IMR-90 (cell line): ENCODE measurements at regions not wholly inside any gene's neighbourhood (a gene's known extent, or its start where the extent isn't known, plus 50 kb on each side); places are given as distances from the start of the nearest gene placed in this dataset.

Experiments
- ATAC-seq: fragments of 200-7000 bp; cut with Tn5 transposase; 2 replicates; pipeline ENCODE4 v1.9.1; 2020; ENCODE audit warnings: low read depth, mild to moderate bottlenecking, moderate library complexity
- BruUV-seq: library from RNA; stranded (reverse); fragments of 400-500 nt; replicated peaks from 2 replicates; lab custom pipeline; 2021; lab: Mats Ljungman, UMichigan
- CTCF ChIA-PET: fragments of 300-600 bp; formaldehyde crosslinking; extraction: SDS; loops from one replicate; lab custom pipeline; 2021; ENCODE audit warnings: antibody characterized with exemption; lab: Yijun Ruan, JAX
- POLR2A ChIA-PET: fragments of 300-600 bp; sonication (Branson Sonifier 250); formaldehyde crosslinking; loops from one replicate; lab custom pipeline; 2022; ENCODE audit warnings: antibody characterized with exemption; ENCODE audit not compliant: unreplicated experiment; lab: Charles Lee
- DNase-seq: peaks from one replicate; pipeline ENCODE4 v3.0.0; 2013
- H2AFZ ChIP-seq: replicated peaks from 2 replicates; pipeline ENCODE3; 2013; ENCODE audit warnings: low read length, mild to moderate bottlenecking; ENCODE audit not compliant: poor library complexity
- H2AK5ac ChIP-seq: 2 replicates; pipeline ENCODE4 v1.6.1; 2013; ENCODE audit warnings: low read depth, low read length, inconsistent platforms
- H2AK9ac ChIP-seq: replicated peaks from 2 replicates; pipeline ENCODE3; 2013; ENCODE audit warnings: mild to moderate bottlenecking, low read depth, low read length, moderate library complexity; ENCODE audit not compliant: poor library complexity
- H2BK120ac ChIP-seq: 2 replicates; pipeline ENCODE4 v1.6.1; 2013; ENCODE audit warnings: low read depth, low read length, inconsistent platforms
- H2BK15ac ChIP-seq: 3 replicates; pipeline ENCODE4 v1.6.1; 2013; ENCODE audit warnings: low read depth, low read length, inconsistent platforms
- H2BK20ac ChIP-seq: 2 replicates; pipeline ENCODE4 v1.6.1; 2013; ENCODE audit warnings: low read depth, mild to moderate bottlenecking, inconsistent platforms, low read length, moderate library complexity
- H2BK5ac ChIP-seq: 2 replicates; pipeline ENCODE4 v1.6.1; 2013; ENCODE audit warnings: mild to moderate bottlenecking, low read depth, low read length, inconsistent platforms; ENCODE audit not compliant: poor library complexity, severe bottlenecking
- H3K14ac ChIP-seq: replicated peaks from 2 replicates; pipeline ENCODE4 v1.6.1; 2013; ENCODE audit warnings: low read depth, low read length, inconsistent platforms
- H3K18ac ChIP-seq: 2 replicates; pipeline ENCODE4 v1.6.1; 2013; ENCODE audit warnings: low read depth, low read length, control low read depth
- H3K23ac ChIP-seq: 2 replicates; pipeline ENCODE4 v1.6.1; 2013; ENCODE audit warnings: low read depth, low read length, inconsistent platforms
- H3K27ac ChIP-seq: 2 replicates; pipeline ENCODE4 v1.5.1; 2013; ENCODE audit warnings: mild to moderate bottlenecking, control low read depth, low read length; ENCODE audit not compliant: insufficient read depth
- H3K27me3 ChIP-seq: 2 replicates; pipeline ENCODE4 v1.6.1; 2013; ENCODE audit warnings: low read length; ENCODE audit not compliant: control insufficient read depth, insufficient read depth
- H3K36me3 ChIP-seq: 2 replicates; pipeline ENCODE4 v1.6.1; 2013; ENCODE audit warnings: low read length, mixed read lengths; ENCODE audit not compliant: control insufficient read depth, insufficient read depth
- H3K4ac ChIP-seq: 2 replicates; pipeline ENCODE4 v1.6.1; 2013; ENCODE audit warnings: low read depth, low read length, inconsistent platforms
- H3K4me1 ChIP-seq: 2 replicates; pipeline ENCODE4 v1.6.1; 2013; ENCODE audit warnings: low read length, mixed read lengths; ENCODE audit not compliant: control insufficient read depth, insufficient read depth
- H3K4me2 ChIP-seq: 2 replicates; pipeline ENCODE4 v1.6.1; 2013; ENCODE audit warnings: low read depth, mild to moderate bottlenecking, control low read depth, low read length, moderate library complexity
- H3K4me3 ChIP-seq: 2 replicates; pipeline ENCODE4 v1.5.1; 2013; ENCODE audit warnings: low read depth, mild to moderate bottlenecking, control low read depth, low read length, moderate library complexity; ENCODE audit not compliant: insufficient read depth
- H3K56ac ChIP-seq: 2 replicates; pipeline ENCODE4 v1.6.1; 2013; ENCODE audit warnings: low read length, inconsistent platforms; ENCODE audit not compliant: insufficient read depth; ENCODE audit errors: extremely low read depth
- H3K79me1 ChIP-seq, 2 experiments: 2 replicates each; pipeline ENCODE4 v1.6.1; 2013; ENCODE audit warnings: low read length in 2 of 2, inconsistent platforms in 1 of 2, low read depth in 1 of 2
- H3K9ac ChIP-seq: 2 replicates; pipeline ENCODE4 v1.6.1; 2013; ENCODE audit warnings: low read depth, low read length, control low read depth
- H3K9me1 ChIP-seq: 2 replicates; pipeline ENCODE4 v1.6.1; 2013; ENCODE audit warnings: low read length, inconsistent platforms; ENCODE audit not compliant: insufficient read depth
- H3K9me3 ChIP-seq: 2 replicates; pipeline ENCODE4 v1.6.1; 2013; ENCODE audit warnings: low read length; ENCODE audit not compliant: control insufficient read depth, insufficient read depth
- H4K20me1 ChIP-seq: 2 replicates; pipeline ENCODE4 v1.6.1; 2013; ENCODE audit warnings: low read length, inconsistent platforms; ENCODE audit not compliant: insufficient read depth
- H4K5ac ChIP-seq: 2 replicates; pipeline ENCODE4 v1.6.1; 2013; ENCODE audit warnings: mild to moderate bottlenecking, low read depth, low read length, control low read depth
- H4K8ac ChIP-seq, 2 experiments: 2 replicates each; pipeline ENCODE4 v1.6.1; 2013; ENCODE audit warnings: low read depth in 2 of 2, low read length in 2 of 2, control low read depth in 1 of 2, inconsistent platforms in 1 of 2
- H4K91ac ChIP-seq: 2 replicates; pipeline ENCODE4 v1.6.1; 2013; ENCODE audit warnings: low read depth, low read length, inconsistent platforms; ENCODE audit not compliant: insufficient read depth
- CEBPB ChIP-seq: IDR thresholded peaks from 2 replicates; pipeline ENCODE4 v1.6.1; 2012; ENCODE audit warnings: low read depth, low read length, improper control_type of control experiment
- CHD1 ChIP-seq: IDR thresholded peaks from 2 replicates; pipeline ENCODE4 v1.6.1; 2012; ENCODE audit warnings: low read depth, low read length, improper control_type of control experiment
- ELK1 ChIP-seq: fragments of 150-350 bp; IDR thresholded peaks from 2 replicates; pipeline ENCODE4 v1.6.1; 2016; ENCODE audit warnings: low read depth, mild to moderate bottlenecking, low read length, moderate library complexity, borderline replicate concordance
- FOS ChIP-seq: fragments of 150-350 bp; IDR thresholded peaks from 2 replicates; pipeline ENCODE4 v1.6.1; 2016; ENCODE audit warnings: low read depth, low read length
- MAZ ChIP-seq: IDR thresholded peaks from 2 replicates; pipeline ENCODE4 v1.6.1; 2012; ENCODE audit warnings: low read depth, mild to moderate bottlenecking, low read length, improper control_type of control experiment, moderate library complexity, borderline replicate concordance
- MXI1 ChIP-seq: IDR thresholded peaks from 2 replicates; pipeline ENCODE4 v1.6.1; 2012; ENCODE audit warnings: low read depth, mild to moderate bottlenecking, low read length, moderate library complexity, borderline replicate concordance
- NFE2L2 ChIP-seq: fragments of 150-350 bp; IDR thresholded peaks from 2 replicates; pipeline ENCODE4 v1.6.1; 2016; ENCODE audit warnings: low read depth, mild to moderate bottlenecking, low read length
- RFX5 ChIP-seq: IDR thresholded peaks from 2 replicates; pipeline ENCODE4 v1.8.0; 2012; ENCODE audit warnings: low read depth, mild to moderate bottlenecking, low read length, moderate library complexity
- SMC3 ChIP-seq: fragments of 150-350 bp; IDR thresholded peaks from 2 replicates; pipeline ENCODE4 v1.6.1; 2016; ENCODE audit warnings: low read depth, mild to moderate bottlenecking, antibody characterized with exemption, low read length, moderate library complexity
- USF2 ChIP-seq: fragments of 150-350 bp; IDR thresholded peaks from 2 replicates; pipeline ENCODE4 v1.6.1; 2017; ENCODE audit warnings: mild to moderate bottlenecking, antibody characterized with exemption, low read length, low read depth
- WGBS, 2 experiments: methylation state at CpG; one replicate each; pipeline versions ENCODE4 v1.1.5 to v1.1.7; 2013; ENCODE audit warnings: missing lambda C conversion rate in 2 of 2; ENCODE audit not compliant: insufficient read length in 1 of 2; ENCODE audit errors: extremely low coverage in 2 of 2; 5-methylcytosine and 5-hydroxymethylcytosine counted together
- dilution Hi-C: fragments of 300-500 bp; cut with HindIII; formaldehyde crosslinking; loops from one replicate; pipeline ENCODE4 v1.14.3; 2018; ENCODE audit warnings: low sequenced_read_pairs; ENCODE audit not compliant: unreplicated experiment
- in situ Hi-C: fragments of 300-500 bp; cut with MboI; formaldehyde crosslinking; loops from 3 replicates; pipeline ENCODE4 v1.14.3; 2019; ENCODE audit warnings: low sequenced_read_pairs, inconsistent platforms, mixed read lengths
- intact Hi-C: fragments of 100-400 bp; cut with micrococcal nuclease; formaldehyde crosslinking; loops from 2 replicates; pipeline ENCODE4 v1.10.0; 2022

- in situ Hi-C loops (no loop called here), intact Hi-C loops (no loop called here), dilution Hi-C loops (no loop called here)
- Histone ChIP-seq H2AFZ (no peak overlapping the region), H3K9me3 (peaks cover 2% of the 10 kb centered on the region; the same call in 1 of the 2 replicates), H3K18ac (no peak overlapping the region), H2AK5ac (no peak overlapping the region), H3K9ac (no peak overlapping the region), H2BK20ac (no peak overlapping the region), H2BK5ac (no peak overlapping the region), H2AK9ac (no peak overlapping the region), H3K79me1 (peaks cover 0 to 3% of the 10 kb centered on the region in 2 experiments; a peak in 1 of 4 replicates), H3K36me3 (no peaks in the 10 kb centered on the region), H3K14ac (no peak overlapping the region), H4K20me1 (no peaks in the 10 kb centered on the region), H4K8ac (no peak overlapping the region), H3K4me1 (peaks cover 31% of the 10 kb centered on the region), H3K56ac (no peak overlapping the region), H3K4me2 (no peak overlapping the region), H3K4me3 (no peak overlapping the region), H3K27me3 (no peaks in the 10 kb centered on the region), H2BK15ac (no peak overlapping the region), H3K23ac (no peak overlapping the region), H4K5ac (no peak overlapping the region), H4K91ac (peak overlapping the region; percentile 12; the same call in 1 of the 2 replicates), H3K4ac (no peak overlapping the region), H3K27ac (no peak overlapping the region), H2BK120ac (no peak overlapping the region), H3K9me1 (peaks cover 25% of the 10 kb centered on the region)
- BruUV-seq, result no TSS peak
- CTCF ChIA-PET, result interaction anchor here (0.7 kb wide), 1 partner anchor 33 kb away, joined by 4 read pairs; no protein-coding TSS in a partner anchor
- no peak for ATAC-seq
- POLR2A ChIA-PET, result no interaction called here
- no peak for DNase-seq
- TF ChIP-seq RFX5, result no peak
- TF ChIP-seq CEBPB, result no peak
- TF ChIP-seq MXI1, result no peak
- TF ChIP-seq FOS, result no peak
- TF ChIP-seq USF2, result no peak
- TF ChIP-seq NFE2L2, result no peak
- TF ChIP-seq ELK1, result no peak
- TF ChIP-seq CHD1, result no peak
- TF ChIP-seq SMC3, result no peak
- no peak for TF ChIP-seq MAZ
- 67% methylated on average over 2 of the region's 6 CpGs; no CpG with 5 or more reads in 1 of the 2 experiments for WGBS, 2 experiments
Observed at GRCh38 chr15:100729461-100729860, 127.1 kb downstream of the ASB7 start.
